ENCODE measurements at regions not wholly inside any gene's neighbourhood (a gene's known extent, or its start where the extent isn't known, plus 50 kb on each side); places are given as distances from the start of the nearest gene placed in this dataset.

DNA sequence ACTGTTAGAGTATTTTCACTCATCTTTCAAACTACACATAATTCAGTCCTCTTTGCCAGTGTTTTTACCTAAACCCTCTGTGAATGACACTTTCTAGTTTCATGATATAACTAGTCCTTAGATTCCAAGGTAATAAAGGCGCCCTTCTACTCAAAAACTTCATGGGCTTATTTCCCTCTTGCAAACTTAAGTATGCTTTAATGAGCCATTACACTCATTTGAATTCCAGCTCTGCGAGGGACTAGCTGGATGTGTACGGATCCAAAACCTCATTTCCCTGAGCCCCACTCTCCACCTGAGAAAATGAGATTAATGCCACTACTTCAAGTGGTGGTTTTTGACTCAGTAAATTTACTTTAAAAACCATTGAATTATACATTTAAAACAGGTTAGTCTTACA lies 141.1 kb downstream of the NDUFA12 start:
- TF ChIP-seq, protein P1, sequence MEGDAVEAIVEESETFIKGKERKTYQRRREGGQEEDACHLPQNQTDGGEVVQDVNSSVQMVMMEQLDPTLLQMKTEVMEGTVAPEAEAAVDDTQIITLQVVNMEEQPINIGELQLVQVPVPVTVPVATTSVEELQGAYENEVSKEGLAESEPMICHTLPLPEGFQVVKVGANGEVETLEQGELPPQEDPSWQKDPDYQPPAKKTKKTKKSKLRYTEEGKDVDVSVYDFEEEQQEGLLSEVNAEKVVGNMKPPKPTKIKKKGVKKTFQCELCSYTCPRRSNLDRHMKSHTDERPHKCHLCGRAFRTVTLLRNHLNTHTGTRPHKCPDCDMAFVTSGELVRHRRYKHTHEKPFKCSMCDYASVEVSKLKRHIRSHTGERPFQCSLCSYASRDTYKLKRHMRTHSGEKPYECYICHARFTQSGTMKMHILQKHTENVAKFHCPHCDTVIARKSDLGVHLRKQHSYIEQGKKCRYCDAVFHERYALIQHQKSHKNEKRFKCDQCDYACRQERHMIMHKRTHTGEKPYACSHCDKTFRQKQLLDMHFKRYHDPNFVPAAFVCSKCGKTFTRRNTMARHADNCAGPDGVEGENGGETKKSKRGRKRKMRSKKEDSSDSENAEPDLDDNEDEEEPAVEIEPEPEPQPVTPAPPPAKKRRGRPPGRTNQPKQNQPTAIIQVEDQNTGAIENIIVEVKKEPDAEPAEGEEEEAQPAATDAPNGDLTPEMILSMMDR (conservative IDR thresholded peaks at IDR 0.05): no peak
- TF ChIP-seq EZH2 (IDR thresholded peaks at IDR 0.05; ENCODE audit: low read depth): no peak
